Gastroesophageal sphincter (tissue), 4 donors: ENCODE measurements at regions not wholly inside any gene's neighbourhood (a gene's known extent, or its start where the extent isn't known, plus 50 kb on each side); places are given as distances from the start of the nearest gene placed in this dataset.
"Not testable (repeated sequence)": the region's sequence is repeated elsewhere in the genome, so short reads cannot be mapped to it uniquely, and the experiment has no call there.

Source experiments
- ATAC-seq: fragments of 150-250 bp; one replicate; pipeline ENCODE4 v1.9.1; 2016; ENCODE audit warnings: mild to moderate bottlenecking, moderate library complexity
- H3K27ac ChIP-seq, 4 donors: fragments of 200-600 bp; sonication (generic) in 3 of 4; 1 replicate in 3 of 4; 2 replicates in 1 of 4; pipeline ENCODE4 v1.5.1; 2016 to 2019
- H3K27me3 ChIP-seq: fragments of 200-600 bp; sonication (generic); one replicate; pipeline ENCODE4 v1.5.1; 2019
- H3K36me3 ChIP-seq, 2 donors: fragments of 200-600 bp; sonication (generic); one replicate each; pipeline ENCODE4 v1.5.1; 2019; ENCODE audit warnings: control low read depth in 1 of 2
- H3K4me1 ChIP-seq, 3 donors: fragments of 200-600 bp; sonication (generic); 1 replicate in 2 of 3; 2 replicates in 1 of 3; pipeline ENCODE4 v1.5.1; 2016 to 2019; ENCODE audit warnings: control low read depth in 2 of 3
- H3K4me3 ChIP-seq, 2 donors: fragments of 200-600 bp; sonication (generic); one replicate each; pipeline ENCODE4 v1.5.1; 2019; ENCODE audit warnings: mild to moderate bottlenecking in 1 of 2, moderate library complexity in 1 of 2
- H3K9me3 ChIP-seq, 3 donors: fragments of 200-600 bp; sonication (generic); one replicate each; pipeline ENCODE4 v1.5.1; 2017 to 2019; ENCODE audit warnings: control low read depth in 2 of 3
- EP300 ChIP-seq: sonication (generic); formaldehyde crosslinking; IDR thresholded peaks from one replicate; pipeline ENCODE4 v1.6.1; 2017; ENCODE audit warnings: antibody characterized with exemption, mild to moderate bottlenecking
- POLR2A ChIP-seq, 2 donors: fragments of 450-650 bp; IDR thresholded peaks; one replicate each; pipeline ENCODE4 v1.6.1; 2017; ENCODE audit warnings: antibody characterized with exemption in 2 of 2, mild to moderate bottlenecking in 2 of 2, moderate library complexity in 1 of 2
- POLR2AphosphoS5 ChIP-seq: sonication (generic); formaldehyde crosslinking; IDR thresholded peaks from one replicate; pipeline ENCODE4 v1.6.1; 2017; ENCODE audit warnings: antibody characterized with exemption
- WGBS, 2 donors: methylation state at CpG; one replicate each; pipeline ENCODE4 v1.1.5; 2018; ENCODE audit warnings: low coverage in 1 of 2; 5-methylcytosine and 5-hydroxymethylcytosine counted together
- small RNA-seq, 4 donors: library from RNA; depleted of rRNA; stranded (forward); fragments of <200 nt; gene quantifications; one replicate each; pipeline ENCODE3, GENCODE V24; 2016
- TF ChIP-seq, protein P1 (sequence below), 4 experiments: fragments of 200-600 bp in 2 of 4; fragments of 450-650 bp in 2 of 4; sonication (generic) in 1 of 4; IDR thresholded peaks; one replicate each; pipeline ENCODE4 v1.5.1; 2017 to 2019; ENCODE audit warnings: antibody characterized with exemption in 4 of 4, mild to moderate bottlenecking in 2 of 4, moderate library complexity in 2 of 4

DNA sequence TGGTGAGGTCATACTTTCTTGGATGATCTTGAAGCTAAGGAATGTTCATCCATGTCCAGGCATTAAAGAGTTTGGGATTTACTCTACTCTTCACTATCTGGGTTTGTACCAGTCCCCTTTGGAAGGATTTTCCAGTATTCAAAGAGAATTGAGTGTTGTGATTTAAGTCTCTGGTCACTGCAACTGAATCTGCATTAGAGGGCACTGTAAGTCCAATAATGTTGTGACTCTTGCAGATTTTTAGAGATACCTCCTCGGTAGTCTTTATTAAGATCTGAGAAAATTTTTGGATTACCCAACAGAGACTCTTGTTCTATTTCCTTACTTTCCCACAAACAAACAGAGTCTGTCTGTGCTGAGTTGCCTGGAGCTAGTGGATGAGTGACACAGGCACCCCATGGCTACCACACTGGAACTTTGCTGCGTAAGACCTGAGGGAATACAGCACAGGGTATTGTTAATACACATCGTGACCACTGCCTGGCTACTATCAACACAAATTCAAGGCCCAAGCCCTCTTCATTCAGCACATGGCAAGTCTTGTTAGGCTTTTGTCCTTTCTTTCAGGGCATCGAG is 357.1 kb upstream of the KLHL4 start:
- Histone ChIP-seq H3K4me1 (no peaks in the 10 kb centered on the region), H3K27me3 (no peaks in the 10 kb centered on the region), H3K27ac (no peak overlapping the region), H3K4me3 (no peak overlapping the region), H3K36me3 (no peaks in the 10 kb centered on the region), H3K9me3 (no peaks in the 10 kb centered on the region)
- TF ChIP-seq, protein P1, sequence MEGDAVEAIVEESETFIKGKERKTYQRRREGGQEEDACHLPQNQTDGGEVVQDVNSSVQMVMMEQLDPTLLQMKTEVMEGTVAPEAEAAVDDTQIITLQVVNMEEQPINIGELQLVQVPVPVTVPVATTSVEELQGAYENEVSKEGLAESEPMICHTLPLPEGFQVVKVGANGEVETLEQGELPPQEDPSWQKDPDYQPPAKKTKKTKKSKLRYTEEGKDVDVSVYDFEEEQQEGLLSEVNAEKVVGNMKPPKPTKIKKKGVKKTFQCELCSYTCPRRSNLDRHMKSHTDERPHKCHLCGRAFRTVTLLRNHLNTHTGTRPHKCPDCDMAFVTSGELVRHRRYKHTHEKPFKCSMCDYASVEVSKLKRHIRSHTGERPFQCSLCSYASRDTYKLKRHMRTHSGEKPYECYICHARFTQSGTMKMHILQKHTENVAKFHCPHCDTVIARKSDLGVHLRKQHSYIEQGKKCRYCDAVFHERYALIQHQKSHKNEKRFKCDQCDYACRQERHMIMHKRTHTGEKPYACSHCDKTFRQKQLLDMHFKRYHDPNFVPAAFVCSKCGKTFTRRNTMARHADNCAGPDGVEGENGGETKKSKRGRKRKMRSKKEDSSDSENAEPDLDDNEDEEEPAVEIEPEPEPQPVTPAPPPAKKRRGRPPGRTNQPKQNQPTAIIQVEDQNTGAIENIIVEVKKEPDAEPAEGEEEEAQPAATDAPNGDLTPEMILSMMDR (IDR thresholded peaks at IDR 0.05) = no peak
- TF ChIP-seq POLR2AphosphoS5 (no peak), POLR2A (IDR thresholded peaks at IDR 0.05) (no peak), EP300 (no peak)
- WGBS, 2 donors = 61 to 87% methylated on average over 2 to 3 of the region's 4 CpGs
- no peak for ATAC-seq

DNA sequence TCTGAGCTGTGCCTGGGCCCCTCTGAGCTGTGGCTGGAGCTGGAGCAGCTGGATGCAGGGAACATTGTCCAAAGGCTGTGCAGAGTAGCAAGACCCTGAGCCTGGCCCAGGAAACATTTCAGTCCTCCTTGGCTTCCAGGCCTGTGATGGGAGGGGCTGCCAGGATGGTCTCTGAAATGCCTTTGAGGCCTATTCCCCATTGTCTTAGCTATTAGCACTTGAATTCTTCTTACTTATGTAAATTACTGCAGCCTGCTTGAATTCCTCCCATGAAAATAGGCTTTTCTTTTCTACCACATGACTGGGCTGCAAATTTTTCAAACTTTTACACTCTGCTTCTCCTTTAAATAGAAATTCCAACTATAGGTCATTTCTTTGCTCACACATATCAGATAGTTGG is 349.8 kb upstream of the KLHL4 start:
- no peak for TF ChIP-seq POLR2AphosphoS5
- TF ChIP-seq, protein P1 (IDR thresholded peaks at IDR 0.05) = no peak
- TF ChIP-seq POLR2A (IDR thresholded peaks at IDR 0.05) = no peak
- ATAC-seq = no peak
- Histone ChIP-seq H3K27me3 (no peaks in the 10 kb centered on the region), H3K27ac (no peak overlapping the region), H3K4me1 (no peaks in the 10 kb centered on the region), H3K4me3 (no peak overlapping the region), H3K36me3 (no peaks in the 10 kb centered on the region), H3K9me3 (no peaks in the 10 kb centered on the region)

DNA sequence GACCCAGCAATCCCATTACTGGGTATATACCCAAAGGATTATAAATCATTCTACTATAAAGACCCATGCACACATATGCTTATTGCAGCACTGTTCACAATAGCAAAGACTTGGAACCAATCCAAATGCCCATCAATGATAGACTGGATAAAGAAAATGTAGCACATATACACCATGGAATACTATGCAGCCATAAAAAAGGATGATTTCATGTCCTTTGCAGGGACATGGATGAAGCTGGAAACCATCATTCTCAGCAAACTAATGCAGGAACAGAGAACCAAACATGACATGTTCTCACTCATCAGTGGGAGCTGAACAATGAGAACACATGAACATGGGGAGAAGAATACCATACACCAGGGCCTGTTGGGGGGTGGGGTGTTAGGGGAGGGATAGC is 339.6 kb upstream of the KLHL4 start:
- ATAC-seq, H3K9me3 ChIP-seq, H3K4me1 ChIP-seq, H3K27ac ChIP-seq, H3K4me3 ChIP-seq, H3K27me3 ChIP-seq, H3K36me3 ChIP-seq: not testable (repeated sequence)

Small RNA genes lying in the stretch of these regions (small RNA-seq; reads per million reads assigned to genes)
- gene RF00279 (0 reads per million in 4 donors), gene Z82210.1 (0 reads per million in 4 donors)
